Uterus (tissue), 3 donors: ENCODE measurements at regions not wholly inside any gene's neighbourhood (a gene's known extent, or its start where the extent isn't known, plus 50 kb on each side); places are given as distances from the start of the nearest gene placed in this dataset.

ENCODE experiments used
- DNase-seq, 2 donors: peaks; one replicate each; pipeline ENCODE4 v3.0.0-alpha.2; 2019 to 2020
- H3K27ac ChIP-seq, 2 donors: fragments of 200-600 bp; sonication (generic); 1 replicate in 1 of 2; 2 replicates in 1 of 2; pipeline ENCODE4 v1.5.1; 2016 to 2018
- H3K27me3 ChIP-seq, 2 donors: fragments of 200-600 bp; sonication (generic); one replicate each; pipeline ENCODE4 v1.5.1; 2018 to 2019; ENCODE audit warnings: control low read depth in 1 of 2
- H3K36me3 ChIP-seq, 2 donors: fragments of 200-600 bp; sonication (generic); one replicate each; pipeline ENCODE4 v1.5.1; 2019; ENCODE audit warnings: control low read depth in 1 of 2
- H3K4me1 ChIP-seq, 2 donors: fragments of 200-600 bp; sonication (generic); one replicate each; pipeline ENCODE4 v1.5.1; 2018 to 2019; ENCODE audit warnings: control low read depth in 1 of 2
- H3K4me3 ChIP-seq, 2 donors: fragments of 200-600 bp; sonication (generic); 1 replicate in 1 of 2; 2 replicates in 1 of 2; pipeline ENCODE4 v1.5.1; 2018 to 2019; ENCODE audit warnings: mild to moderate bottlenecking in 1 of 2
- H3K9me3 ChIP-seq, 2 donors: fragments of 200-600 bp; sonication (generic); one replicate each; pipeline ENCODE4 v1.5.1; 2019; ENCODE audit warnings: control low read depth in 1 of 2
- POLR2A ChIP-seq, 2 donors: fragments of 450-650 bp; IDR thresholded peaks; one replicate each; pipeline ENCODE4 v1.6.1; 2016; ENCODE audit warnings: antibody characterized with exemption in 2 of 2, mild to moderate bottlenecking in 1 of 2, moderate library complexity in 1 of 2
- intact Hi-C: fragments of 100-400 bp; cut with DNase I; formaldehyde crosslinking; loops from one replicate; pipeline ENCODE4 v1.15.1; 2023; ENCODE audit warnings: low total_unique reads
- TF ChIP-seq, protein P1 (sequence below), 4 experiments: fragments of 200-600 bp in 2 of 4; fragments of 450-650 bp in 2 of 4; sonication (generic) in 2 of 4; IDR thresholded peaks; one replicate each; pipeline ENCODE4 v1.5.1; 2016 to 2019; ENCODE audit warnings: antibody characterized with exemption in 4 of 4, mild to moderate bottlenecking in 2 of 4, moderate library complexity in 1 of 4
- donor health status: DM: yes; HTN: yes; CAD: no.

DNA sequence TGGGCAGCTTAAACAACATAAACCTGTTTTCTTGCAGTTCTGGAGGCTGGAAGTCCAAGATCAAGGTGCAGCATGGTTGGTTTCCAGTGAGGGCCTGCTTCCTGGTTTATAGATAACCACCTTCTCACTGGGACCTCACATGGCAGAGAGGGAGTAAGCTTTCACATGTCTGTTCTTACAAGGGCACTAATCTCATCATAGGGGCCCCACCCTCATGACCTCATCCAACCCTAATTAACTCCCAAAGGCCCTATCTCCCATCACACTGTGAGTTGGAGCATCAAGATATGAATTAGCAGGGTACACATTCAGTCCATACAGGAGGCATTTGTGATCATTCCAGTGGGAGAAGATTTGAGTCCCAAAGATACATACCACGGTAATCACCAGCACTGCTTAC, 50.5 kb upstream of the GRIN2A start:
- Histone ChIP-seq H3K9me3 (no peaks in the 10 kb centered on the region), H3K36me3 (no peaks in the 10 kb centered on the region), H3K27me3 (no peaks in the 10 kb centered on the region), H3K4me1 (no peaks in the 10 kb centered on the region), H3K27ac (no peak overlapping the region), H3K4me3 (no peak overlapping the region)
- TF ChIP-seq, protein P1, sequence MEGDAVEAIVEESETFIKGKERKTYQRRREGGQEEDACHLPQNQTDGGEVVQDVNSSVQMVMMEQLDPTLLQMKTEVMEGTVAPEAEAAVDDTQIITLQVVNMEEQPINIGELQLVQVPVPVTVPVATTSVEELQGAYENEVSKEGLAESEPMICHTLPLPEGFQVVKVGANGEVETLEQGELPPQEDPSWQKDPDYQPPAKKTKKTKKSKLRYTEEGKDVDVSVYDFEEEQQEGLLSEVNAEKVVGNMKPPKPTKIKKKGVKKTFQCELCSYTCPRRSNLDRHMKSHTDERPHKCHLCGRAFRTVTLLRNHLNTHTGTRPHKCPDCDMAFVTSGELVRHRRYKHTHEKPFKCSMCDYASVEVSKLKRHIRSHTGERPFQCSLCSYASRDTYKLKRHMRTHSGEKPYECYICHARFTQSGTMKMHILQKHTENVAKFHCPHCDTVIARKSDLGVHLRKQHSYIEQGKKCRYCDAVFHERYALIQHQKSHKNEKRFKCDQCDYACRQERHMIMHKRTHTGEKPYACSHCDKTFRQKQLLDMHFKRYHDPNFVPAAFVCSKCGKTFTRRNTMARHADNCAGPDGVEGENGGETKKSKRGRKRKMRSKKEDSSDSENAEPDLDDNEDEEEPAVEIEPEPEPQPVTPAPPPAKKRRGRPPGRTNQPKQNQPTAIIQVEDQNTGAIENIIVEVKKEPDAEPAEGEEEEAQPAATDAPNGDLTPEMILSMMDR (IDR thresholded peaks at IDR 0.05) = no peak
- no peak for TF ChIP-seq POLR2A (IDR thresholded peaks at IDR 0.05)
- no peak for DNase-seq
- intact Hi-C loops = no loop called here

DNA sequence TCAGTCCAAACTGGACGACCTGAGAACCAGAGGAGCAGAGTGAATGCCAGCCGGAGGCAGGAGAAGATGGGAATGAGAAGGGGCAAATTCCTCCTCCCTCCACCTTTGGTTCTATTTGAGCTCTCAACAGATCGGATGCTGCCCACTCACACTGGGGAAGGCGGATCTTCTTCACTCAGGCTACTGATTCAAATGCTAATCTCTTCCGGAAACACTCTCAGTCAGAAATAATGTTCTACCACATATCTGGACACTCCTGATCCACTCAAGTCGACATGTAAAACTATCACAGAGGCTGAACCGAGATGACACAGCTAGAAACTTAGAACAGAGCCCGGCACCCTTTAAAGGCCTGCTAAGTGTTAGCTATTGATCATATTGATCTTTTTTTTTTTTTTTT, 57.4 kb upstream of the GRIN2A start:
- Histone ChIP-seq H3K27ac (no peak overlapping the region), H3K9me3 (no peaks in the 10 kb centered on the region), H3K36me3 (no peaks in the 10 kb centered on the region), H3K4me3 (no peak overlapping the region), H3K27me3 (no peaks in the 10 kb centered on the region), H3K4me1 (no peaks in the 10 kb centered on the region)
- DNase-seq = no peak
- no peak for TF ChIP-seq POLR2A (IDR thresholded peaks at IDR 0.05)
- TF ChIP-seq, protein P1 (IDR thresholded peaks at IDR 0.05) = no peak
- intact Hi-C loops = no loop called here

DNA sequence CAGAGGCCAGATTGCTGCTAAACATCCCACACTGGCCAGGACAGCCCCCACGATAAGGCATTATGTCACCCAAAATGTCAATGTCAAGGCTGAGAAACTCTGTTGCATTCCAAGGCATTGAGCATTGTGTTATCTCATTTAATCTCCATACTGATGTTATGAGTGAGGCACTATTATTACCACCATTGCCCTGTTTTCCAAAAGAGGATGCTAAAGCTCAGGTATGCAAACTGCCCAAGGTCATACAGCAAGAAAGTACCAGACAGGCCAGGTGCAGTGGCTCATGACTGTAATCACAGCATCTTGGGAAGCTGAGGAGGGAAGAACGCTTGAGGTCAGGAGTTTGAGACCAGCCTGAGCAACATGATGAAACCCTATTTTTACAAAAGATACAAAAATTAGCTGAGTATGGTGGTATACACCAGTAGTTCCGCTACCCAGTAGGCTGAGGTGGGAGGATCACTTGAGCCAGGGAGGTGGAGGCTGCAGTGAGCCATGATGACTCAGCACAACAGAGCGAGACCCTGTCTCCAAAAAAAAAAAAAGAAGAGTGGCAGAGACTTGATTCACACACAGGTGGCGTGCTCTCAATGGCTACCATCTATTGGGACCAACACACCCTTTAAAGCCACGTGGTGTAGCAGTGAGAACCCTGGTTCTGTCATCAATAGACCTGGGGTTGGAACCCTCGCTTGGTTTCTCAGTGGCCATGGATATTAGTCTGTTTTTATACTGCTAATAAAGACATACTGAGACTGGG, 58.8 kb upstream of the GRIN2A start:
- no peak overlapping the region for H3K4me3 ChIP-seq
- intact Hi-C loops = no loop called here

DNA sequence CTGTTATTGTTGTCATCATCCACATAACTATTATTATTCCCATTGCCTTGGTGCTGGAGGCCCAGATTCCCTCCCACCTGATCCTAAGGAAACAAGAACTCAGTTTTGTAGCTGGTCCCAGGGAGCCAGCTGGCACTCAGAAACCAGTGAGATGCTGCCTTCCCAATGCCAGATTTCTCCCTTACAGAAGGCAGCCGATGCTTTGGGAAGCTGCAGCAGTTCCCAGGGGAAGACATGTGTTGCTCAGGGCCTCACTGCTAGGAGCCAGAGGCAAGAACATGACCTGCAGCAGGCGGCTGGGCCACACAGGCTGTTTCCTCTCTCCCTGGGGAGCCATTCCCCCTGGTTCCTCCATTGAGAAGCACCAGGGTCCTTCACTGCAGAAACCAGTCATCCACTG, 59.9 kb upstream of the GRIN2A start:
- no peak for TF ChIP-seq POLR2A (IDR thresholded peaks at IDR 0.05)
- TF ChIP-seq, protein P1 (IDR thresholded peaks at IDR 0.05) = no peak
- intact Hi-C loops = no loop called here

More for the DNA sequence above, 58.8 kb upstream of the GRIN2A start:
- no peaks in the 10 kb centered on the region for H3K27me3 ChIP-seq
- no peaks in the 10 kb centered on the region for H3K36me3 ChIP-seq
- no peak for DNase-seq
- H3K4me1 ChIP-seq = no peaks in the 10 kb centered on the region
- no peak overlapping the region for H3K27ac ChIP-seq
- TF ChIP-seq, protein P1 (IDR thresholded peaks at IDR 0.05) = no peak
- TF ChIP-seq POLR2A (IDR thresholded peaks at IDR 0.05) = no peak
- H3K9me3 ChIP-seq = no peaks in the 10 kb centered on the region

DNA sequence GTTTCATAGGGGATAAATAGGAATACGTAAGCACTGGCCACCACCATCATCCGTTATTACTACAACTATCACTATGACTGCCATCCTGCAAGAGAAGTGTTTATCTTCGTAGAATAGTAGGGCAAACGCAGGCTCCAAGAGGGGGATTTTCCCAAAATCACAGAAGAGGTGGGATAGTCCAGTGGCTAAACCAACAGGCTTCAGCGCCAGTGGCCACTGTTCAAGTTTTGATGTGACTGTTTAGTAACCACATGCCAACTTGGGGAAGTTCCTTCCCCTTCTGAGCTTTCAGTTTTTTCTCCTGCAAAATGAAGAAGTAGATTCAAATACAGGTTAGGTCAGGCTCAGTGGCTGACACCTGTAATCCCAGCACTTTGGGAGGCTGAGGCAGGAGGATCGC, 60.7 kb upstream of the GRIN2A start:
- Histone ChIP-seq H3K36me3 (no peaks in the 10 kb centered on the region), H3K9me3 (no peaks in the 10 kb centered on the region), H3K27me3 (no peaks in the 10 kb centered on the region), H3K4me3 (no peak overlapping the region), H3K4me1 (no peaks in the 10 kb centered on the region), H3K27ac (no peak overlapping the region)
- TF ChIP-seq, protein P1 (IDR thresholded peaks at IDR 0.05) = no peak
- TF ChIP-seq POLR2A (IDR thresholded peaks at IDR 0.05) = no peak
- intact Hi-C loops = no loop called here
- DNase-seq = no peak

More for the DNA sequence above, 59.9 kb upstream of the GRIN2A start:
- DNase-seq = no peak
- H3K9me3 ChIP-seq = no peaks in the 10 kb centered on the region
- H3K27me3 ChIP-seq = no peaks in the 10 kb centered on the region
- H3K36me3 ChIP-seq = no peaks in the 10 kb centered on the region
- no peaks in the 10 kb centered on the region for H3K4me1 ChIP-seq
- H3K27ac ChIP-seq = no peak overlapping the region
- H3K4me3 ChIP-seq = no peak overlapping the region
